ENCODE measurements at regions not wholly inside any gene's neighbourhood (a gene's known extent, or its start where the extent isn't known, plus 50 kb on each side); places are given as distances from the start of the nearest gene placed in this dataset.

DNA sequence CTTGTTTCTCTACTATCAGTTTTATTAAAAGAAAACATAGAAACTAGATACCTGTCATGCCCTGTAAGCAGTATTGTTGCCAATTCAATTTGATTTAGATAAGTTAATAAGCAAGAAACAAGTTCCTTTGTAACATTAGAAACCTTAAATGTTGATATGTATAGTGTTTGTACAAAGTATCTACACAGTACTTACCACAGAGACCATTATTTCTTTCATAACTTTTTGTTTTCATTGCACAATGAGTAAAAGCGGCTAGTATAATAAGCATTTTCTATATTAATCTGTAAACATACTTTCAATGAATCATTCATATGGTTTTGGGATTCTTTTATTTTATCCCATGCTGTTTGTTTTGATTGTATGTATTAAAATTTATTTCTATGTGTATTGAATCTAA lies 305.1 kb downstream of the TTC6 start:
- TF ChIP-seq, protein P1, sequence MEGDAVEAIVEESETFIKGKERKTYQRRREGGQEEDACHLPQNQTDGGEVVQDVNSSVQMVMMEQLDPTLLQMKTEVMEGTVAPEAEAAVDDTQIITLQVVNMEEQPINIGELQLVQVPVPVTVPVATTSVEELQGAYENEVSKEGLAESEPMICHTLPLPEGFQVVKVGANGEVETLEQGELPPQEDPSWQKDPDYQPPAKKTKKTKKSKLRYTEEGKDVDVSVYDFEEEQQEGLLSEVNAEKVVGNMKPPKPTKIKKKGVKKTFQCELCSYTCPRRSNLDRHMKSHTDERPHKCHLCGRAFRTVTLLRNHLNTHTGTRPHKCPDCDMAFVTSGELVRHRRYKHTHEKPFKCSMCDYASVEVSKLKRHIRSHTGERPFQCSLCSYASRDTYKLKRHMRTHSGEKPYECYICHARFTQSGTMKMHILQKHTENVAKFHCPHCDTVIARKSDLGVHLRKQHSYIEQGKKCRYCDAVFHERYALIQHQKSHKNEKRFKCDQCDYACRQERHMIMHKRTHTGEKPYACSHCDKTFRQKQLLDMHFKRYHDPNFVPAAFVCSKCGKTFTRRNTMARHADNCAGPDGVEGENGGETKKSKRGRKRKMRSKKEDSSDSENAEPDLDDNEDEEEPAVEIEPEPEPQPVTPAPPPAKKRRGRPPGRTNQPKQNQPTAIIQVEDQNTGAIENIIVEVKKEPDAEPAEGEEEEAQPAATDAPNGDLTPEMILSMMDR (IDR thresholded peaks at IDR 0.05) = no peak
- H3K79me2 ChIP-seq (ENCODE audit: insufficient read depth, low read length) = no peaks in the 10 kb centered on the region
- H3K9me3 Mint-ChIP-seq = no peaks in the 10 kb centered on the region
- no peaks in the 10 kb centered on the region for H4K20me1 ChIP-seq (ENCODE audit: insufficient read depth, low read length)
- no CpG with 5 or more reads among the region's 1 CpG for WGBS (ENCODE audit: insufficient coverage)
- intact Hi-C loops (cut with micrococcal nuclease) = no loop called here
- no peaks in the 10 kb centered on the region for H3K4me1 ChIP-seq (ENCODE audit: control insufficient read depth in 1 of 2, insufficient read depth in 2 of 2, low read length in 2 of 2)
- H3K4me3 ChIP-seq (replicated peaks in 1 of 3; ENCODE audit: low read depth in 2 of 3, low read length in 3 of 3) = no peak overlapping the region
- no peak overlapping the region for H3K27ac Mint-ChIP-seq
- H3K9me3 ChIP-seq (replicated peaks in 1 of 2; ENCODE audit: control insufficient read depth in 1 of 2, insufficient read depth in 1 of 2, low read length in 2 of 2) = no peaks in the 10 kb centered on the region
- no peak overlapping the region for H2AFZ ChIP-seq (ENCODE audit: insufficient read depth, low read depth, low read length, poor library complexity, severe bottlenecking)
- no peak overlapping the region for H3K27ac ChIP-seq (ENCODE audit: low read depth in 1 of 2, low read length in 2 of 2)
- H3K4me3 Mint-ChIP-seq = no peak overlapping the region
- no peak overlapping the region for H3K4me2 ChIP-seq (replicated peaks; ENCODE audit: extremely low read depth, low read length, poor library complexity, severe bottlenecking)
- no peak for DNase-seq
- peaks cover 0 to 8% (median 0%) of the 10 kb centered on the region in 3 donors for H3K27me3 Mint-ChIP-seq (ENCODE audit: low read depth in 3 of 3)
- H3K4me1 Mint-ChIP-seq = no peaks in the 10 kb centered on the region
- H3K36me3 ChIP-seq (replicated peaks in 1 of 2; ENCODE audit: control insufficient read depth in 1 of 2, insufficient read depth in 2 of 2, low read length in 2 of 2) = no peaks in the 10 kb centered on the region
- H3K9ac ChIP-seq (ENCODE audit: insufficient read depth, low read length, poor library complexity, severe bottlenecking) = no peak overlapping the region
- H3K36me3 Mint-ChIP-seq = no peaks in the 10 kb centered on the region
- no peaks in the 10 kb centered on the region for H3K27me3 ChIP-seq (ENCODE audit: control insufficient read depth in 2 of 2, insufficient read depth in 2 of 2, low read length in 2 of 2)

DNA sequence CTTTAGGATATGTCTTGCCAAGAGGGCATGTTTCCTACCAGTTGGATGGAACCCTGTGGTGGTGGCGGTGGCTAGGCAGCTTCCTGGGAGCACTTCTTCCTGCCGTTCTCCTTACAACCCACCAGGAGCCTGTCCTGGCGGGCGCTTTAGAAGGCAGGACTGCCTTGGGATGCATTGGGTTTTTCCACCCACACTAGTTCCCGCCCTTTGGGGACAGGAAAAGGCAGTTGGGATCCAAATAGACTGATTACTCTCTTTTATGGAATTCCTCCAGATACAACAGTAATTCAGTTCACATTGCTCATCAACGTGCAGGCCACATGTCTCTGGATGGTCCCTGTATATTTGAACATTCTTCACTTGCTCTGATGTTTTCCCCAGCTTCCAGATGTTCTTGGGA lies 305.7 kb upstream of the SSTR1 start:
- H3K9me3 Mint-ChIP-seq = no peaks in the 10 kb centered on the region
- no peaks in the 10 kb centered on the region for H3K4me1 Mint-ChIP-seq
- H3K79me2 ChIP-seq (ENCODE audit: insufficient read depth, low read length) = no peaks in the 10 kb centered on the region
- no peak overlapping the region for H3K9ac ChIP-seq (ENCODE audit: insufficient read depth, low read length, poor library complexity, severe bottlenecking)
- no peak overlapping the region for H3K4me3 ChIP-seq (replicated peaks in 1 of 3; ENCODE audit: low read depth in 2 of 3, low read length in 3 of 3)
- H3K36me3 Mint-ChIP-seq = no peaks in the 10 kb centered on the region
- peaks cover 0 to 10% (median 0%) of the 10 kb centered on the region in 3 donors for H3K27me3 Mint-ChIP-seq (ENCODE audit: low read depth in 3 of 3)
- no peak overlapping the region for H3K27ac ChIP-seq (ENCODE audit: low read depth in 1 of 2, low read length in 2 of 2)
- 93% methylated on average over 3 of the region's 6 CpGs for WGBS (ENCODE audit: insufficient coverage)
- no peak for DNase-seq
- no peak overlapping the region for H3K27ac Mint-ChIP-seq
- H3K9me3 ChIP-seq (replicated peaks in 1 of 2; ENCODE audit: control insufficient read depth in 1 of 2, insufficient read depth in 1 of 2, low read length in 2 of 2) = no peaks in the 10 kb centered on the region
- H3K4me3 Mint-ChIP-seq = no peak overlapping the region
- TF ChIP-seq, protein P1 (IDR thresholded peaks at IDR 0.05) = no peak
- no peaks in the 10 kb centered on the region for H4K20me1 ChIP-seq (ENCODE audit: insufficient read depth, low read length)
- H3K27me3 ChIP-seq (ENCODE audit: control insufficient read depth in 2 of 2, insufficient read depth in 2 of 2, low read length in 2 of 2) = no peaks in the 10 kb centered on the region
- no peaks in the 10 kb centered on the region for H3K4me1 ChIP-seq (ENCODE audit: control insufficient read depth in 1 of 2, insufficient read depth in 2 of 2, low read length in 2 of 2)
- no peak overlapping the region for H2AFZ ChIP-seq (ENCODE audit: insufficient read depth, low read depth, low read length, poor library complexity, severe bottlenecking)
- H3K4me2 ChIP-seq (replicated peaks; ENCODE audit: extremely low read depth, low read length, poor library complexity, severe bottlenecking) = no peak overlapping the region
- no peaks in the 10 kb centered on the region for H3K36me3 ChIP-seq (replicated peaks in 1 of 2; ENCODE audit: control insufficient read depth in 1 of 2, insufficient read depth in 2 of 2, low read length in 2 of 2)
- intact Hi-C loops (cut with micrococcal nuclease) = no loop called here

All from CD14-positive monocyte (primary cell).